Loucy (cell line): ENCODE measurements at regions not wholly inside any gene's neighbourhood (a gene's known extent, or its start where the extent isn't known, plus 50 kb on each side); places are given as distances from the start of the nearest gene placed in this dataset.

ENCODE experiments used
- H2AFZ ChIP-seq: fragments of 200-600 bp; sonication (generic); 2 replicates; pipeline ENCODE4 v1.6.0; 2016; ENCODE audit warnings: antibody characterized with exemption, mild to moderate bottlenecking, low read length, moderate library complexity
- H3F3A ChIP-seq: fragments of 200-600 bp; 2 replicates; pipeline ENCODE4 v1.6.0; 2016; ENCODE audit warnings: antibody characterized with exemption, low read depth, mild to moderate bottlenecking
- H3K27me3 ChIP-seq: fragments of 200-600 bp; sonication (generic); 2 replicates; pipeline ENCODE4 v1.6.1; 2014; ENCODE audit warnings: low read length, mild to moderate bottlenecking; ENCODE audit not compliant: insufficient read depth, poor library complexity, severe bottlenecking
- H3K36me3 ChIP-seq: fragments of 200-600 bp; sonication (generic); 2 replicates; pipeline ENCODE4 v1.6.1; 2016; ENCODE audit warnings: low read length; ENCODE audit not compliant: insufficient read depth
- H3K4me1 ChIP-seq: fragments of 200-600 bp; sonication (generic); 2 replicates; pipeline ENCODE4 v1.5.1; 2014; ENCODE audit warnings: low read length, mild to moderate bottlenecking; ENCODE audit not compliant: insufficient read depth, poor library complexity, severe bottlenecking
- H3K4me2 ChIP-seq: fragments of 200-600 bp; sonication (generic); 2 replicates; pipeline ENCODE4 v1.6.0; 2014; ENCODE audit warnings: antibody characterized with exemption, low read length, low read depth, mild to moderate bottlenecking; ENCODE audit not compliant: poor library complexity, severe bottlenecking
- H3K4me3 ChIP-seq: fragments of 200-600 bp; sonication (generic); 2 replicates; pipeline ENCODE4 v1.5.1; 2014; ENCODE audit warnings: low read length, mild to moderate bottlenecking, mixed read lengths; ENCODE audit not compliant: poor library complexity, severe bottlenecking
- H3K79me2 ChIP-seq: fragments of 200-600 bp; sonication (generic); 2 replicates; pipeline ENCODE4 v1.6.1; 2014; ENCODE audit warnings: low read length; ENCODE audit not compliant: insufficient read depth
- H3K9ac ChIP-seq: fragments of 200-600 bp; sonication (generic); 2 replicates; pipeline ENCODE4 v1.6.0; 2014; ENCODE audit warnings: mild to moderate bottlenecking, low read depth, low read length, moderate library complexity; ENCODE audit not compliant: poor library complexity, severe bottlenecking
- H3K9me2 ChIP-seq: fragments of 200-600 bp; sonication (generic); replicated peaks from 2 replicates; pipeline ENCODE4 v1.6.1; 2016; ENCODE audit warnings: low read depth, low read length, mixed read lengths
- H3K9me3 ChIP-seq: fragments of 200-600 bp; sonication (generic); 2 replicates; pipeline ENCODE4 v1.6.1; 2014; ENCODE audit warnings: mild to moderate bottlenecking, antibody characterized with exemption, low read length, low read depth; ENCODE audit not compliant: insufficient read depth
- H4K20me1 ChIP-seq: fragments of 200-600 bp; sonication (generic); 2 replicates; pipeline ENCODE4 v1.6.0; 2014; ENCODE audit warnings: antibody characterized with exemption, low read length, mild to moderate bottlenecking; ENCODE audit not compliant: insufficient read depth, poor library complexity, severe bottlenecking
- CTCF ChIP-seq: fragments of 200-600 bp; sonication (generic); conservative IDR thresholded peaks from 2 replicates; pipeline ENCODE4 v1.5.1; 2014; ENCODE audit warnings: mild to moderate bottlenecking, antibody characterized with exemption, low read length
- EZH2phosphoT487 ChIP-seq: fragments of 200-600 bp; IDR thresholded peaks from 2 replicates; pipeline ENCODE4 v1.6.1; 2018; ENCODE audit warnings: antibody characterized with exemption, mild to moderate bottlenecking, moderate library complexity, borderline replicate concordance

GRCh38 chr18:47313901-47314300 is 62.4 kb upstream of the SKOR2 start:
- H3K36me3 ChIP-seq, result no peaks in the 10 kb centered on the region
- no peaks in the 10 kb centered on the region for H3K9me3 ChIP-seq
- no peak overlapping the region for H3K4me3 ChIP-seq
- no peak overlapping the region for H3K4me2 ChIP-seq
- H4K20me1 ChIP-seq, result no peaks in the 10 kb centered on the region
- no peaks in the 10 kb centered on the region for H3K79me2 ChIP-seq
- H3K9ac ChIP-seq, result no peak overlapping the region
- H3K27me3 ChIP-seq, result no peaks in the 10 kb centered on the region
- no peaks in the 10 kb centered on the region for H3F3A ChIP-seq
- TF ChIP-seq CTCF, result no peak
- no peak for TF ChIP-seq EZH2phosphoT487
- H2AFZ ChIP-seq, result no peak overlapping the region
- no peaks in the 10 kb centered on the region for H3K9me2 ChIP-seq
- no peaks in the 10 kb centered on the region for H3K4me1 ChIP-seq

GRCh38 chr18:47311585-47311984 is 60.1 kb upstream of the SKOR2 start:
- Histone ChIP-seq H2AFZ (no peak overlapping the region), H3K36me3 (no peaks in the 10 kb centered on the region), H3F3A (no peaks in the 10 kb centered on the region), H3K9ac (no peak overlapping the region), H4K20me1 (no peaks in the 10 kb centered on the region), H3K4me1 (no peaks in the 10 kb centered on the region), H3K9me2 (no peaks in the 10 kb centered on the region), H3K79me2 (no peaks in the 10 kb centered on the region), H3K4me3 (no peak overlapping the region), H3K27me3 (no peaks in the 10 kb centered on the region), H3K9me3 (no peaks in the 10 kb centered on the region), H3K4me2 (no peak overlapping the region)
- no peak for TF ChIP-seq EZH2phosphoT487
- TF ChIP-seq CTCF, result no peak
